VCaP (cell line): ENCODE measurements at regions not wholly inside any gene's neighbourhood (a gene's known extent, or its start where the extent isn't known, plus 50 kb on each side); places are given as distances from the start of the nearest gene placed in this dataset.

Source experiments
- H3K27ac ChIP-seq: fragments of 450-650 bp; 2 replicates; pipeline ENCODE4 v1.5.1; 2017
- TF ChIP-seq, protein P1 (sequence below): fragments of 450-650 bp; conservative IDR thresholded peaks from 2 replicates; pipeline ENCODE4 v1.5.1; 2017; ENCODE audit warnings: mild to moderate bottlenecking, moderate library complexity

GRCh38 chr6:140897804-140898573 is 1234.7 kb upstream of the GJE1 start:
- TF ChIP-seq, protein P1, sequence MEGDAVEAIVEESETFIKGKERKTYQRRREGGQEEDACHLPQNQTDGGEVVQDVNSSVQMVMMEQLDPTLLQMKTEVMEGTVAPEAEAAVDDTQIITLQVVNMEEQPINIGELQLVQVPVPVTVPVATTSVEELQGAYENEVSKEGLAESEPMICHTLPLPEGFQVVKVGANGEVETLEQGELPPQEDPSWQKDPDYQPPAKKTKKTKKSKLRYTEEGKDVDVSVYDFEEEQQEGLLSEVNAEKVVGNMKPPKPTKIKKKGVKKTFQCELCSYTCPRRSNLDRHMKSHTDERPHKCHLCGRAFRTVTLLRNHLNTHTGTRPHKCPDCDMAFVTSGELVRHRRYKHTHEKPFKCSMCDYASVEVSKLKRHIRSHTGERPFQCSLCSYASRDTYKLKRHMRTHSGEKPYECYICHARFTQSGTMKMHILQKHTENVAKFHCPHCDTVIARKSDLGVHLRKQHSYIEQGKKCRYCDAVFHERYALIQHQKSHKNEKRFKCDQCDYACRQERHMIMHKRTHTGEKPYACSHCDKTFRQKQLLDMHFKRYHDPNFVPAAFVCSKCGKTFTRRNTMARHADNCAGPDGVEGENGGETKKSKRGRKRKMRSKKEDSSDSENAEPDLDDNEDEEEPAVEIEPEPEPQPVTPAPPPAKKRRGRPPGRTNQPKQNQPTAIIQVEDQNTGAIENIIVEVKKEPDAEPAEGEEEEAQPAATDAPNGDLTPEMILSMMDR, result no peak
- no peak overlapping the region for H3K27ac ChIP-seq

GRCh38 chr6:140897349-140897748 is 1235.4 kb upstream of the GJE1 start:
- TF ChIP-seq, protein P1, result no peak
- H3K27ac ChIP-seq, result no peak overlapping the region

- TF ChIP-seq, protein P1, result no peak
- H3K27ac ChIP-seq, result no peak overlapping the region
Measured at GRCh38 chr6:140893432-140893831, 1239.3 kb upstream of the GJE1 start.

DNA sequence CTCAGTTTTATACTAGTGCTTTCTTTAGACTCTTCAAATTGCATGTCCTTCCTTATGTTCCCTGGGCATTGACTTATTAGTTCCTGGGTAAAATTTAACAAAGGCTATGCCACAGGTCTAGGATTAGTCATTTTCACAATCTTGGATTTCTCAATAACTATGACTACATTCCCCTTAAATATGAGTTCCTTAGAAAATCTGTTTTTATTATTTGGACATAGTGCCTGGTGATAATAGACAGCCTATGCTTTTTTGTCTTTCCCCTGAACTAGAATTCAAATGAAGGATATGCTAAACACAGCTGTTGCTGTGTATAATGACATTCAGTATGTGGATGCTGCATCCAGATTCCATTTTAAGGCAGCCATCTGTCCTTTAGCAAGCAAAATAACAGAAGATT is 1252.8 kb upstream of the GJE1 start:
- no peak overlapping the region for H3K27ac ChIP-seq
- TF ChIP-seq, protein P1, result no peak

- TF ChIP-seq, protein P1, result no peak
- no peak overlapping the region for H3K27ac ChIP-seq
Measured at GRCh38 chr6:140874066-140874465, 1258.7 kb upstream of the GJE1 start.

GRCh38 chr6:140872885-140873284 is 1259.8 kb upstream of the GJE1 start:
- TF ChIP-seq, protein P1, result no peak
- H3K27ac ChIP-seq, result no peak overlapping the region

- TF ChIP-seq, protein P1, result no peak
- H3K27ac ChIP-seq, result no peak overlapping the region
Measured at GRCh38 chr6:140871911-140872310, 1260.8 kb upstream of the GJE1 start.
